Superior temporal gyrus (tissue), 1 donor: ENCODE measurements at regions not wholly inside any gene's neighbourhood (a gene's known extent, or its start where the extent isn't known, plus 50 kb on each side); places are given as distances from the start of the nearest gene placed in this dataset.

Source experiments
- DNase-seq: peaks from one replicate; pipeline ENCODE4 v3.0.0-alpha.2; 2016; ENCODE audit errors: extremely low spot score

DNA sequence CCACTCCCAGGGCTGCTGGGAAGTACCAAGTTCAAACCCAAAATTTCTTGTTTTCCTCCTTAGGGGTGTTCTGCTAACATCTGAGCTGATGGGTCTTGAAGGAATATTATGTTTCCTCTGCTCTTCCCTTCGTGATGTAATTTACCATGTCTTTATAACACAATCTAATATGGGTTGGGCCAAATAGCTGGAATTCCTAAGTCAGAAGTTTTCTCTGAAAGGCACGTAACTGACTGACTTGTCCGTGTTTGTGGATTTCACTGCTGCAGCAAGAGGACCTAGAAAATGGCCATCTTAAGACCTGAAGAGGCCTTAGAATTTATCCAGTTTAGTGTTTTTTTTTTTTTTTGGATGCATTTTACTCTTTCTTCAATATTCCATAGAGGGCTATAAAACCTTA, 256.7 kb downstream of the DCDC2C start:
- DNase-seq = no peak

GRCh38 chr2:3962719-3963118, 259.3 kb downstream of the DCDC2C start:
- no peak for DNase-seq

- no peak for DNase-seq
These were observed 261.8 kb downstream of the DCDC2C start for GRCh38 chr2:3965211-3965610.

DNA sequence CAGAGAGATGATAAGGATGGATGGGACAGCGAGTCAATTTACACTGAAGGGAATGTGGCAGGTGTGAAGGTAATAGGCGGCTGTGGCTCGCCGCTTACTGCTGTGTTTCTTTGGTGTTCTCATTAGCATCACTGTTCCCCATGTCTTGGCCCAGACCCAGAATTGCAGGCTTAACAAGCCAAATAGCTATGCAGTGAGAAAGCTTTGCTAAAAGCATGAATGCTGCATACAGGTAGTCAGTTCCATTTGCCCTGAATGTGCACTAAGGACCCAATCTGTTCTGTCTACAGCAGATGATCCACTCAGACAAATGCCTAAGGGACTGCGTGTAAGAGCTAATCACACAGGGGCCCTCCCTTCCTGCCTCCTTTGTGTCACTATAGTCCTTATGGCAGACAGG, 262.6 kb downstream of the DCDC2C start:
- no peak for DNase-seq

GRCh38 chr2:3966470-3966869, 263.1 kb downstream of the DCDC2C start:
- no peak for DNase-seq

GRCh38 chr2:3968736-3969135, 265.4 kb downstream of the DCDC2C start:
- DNase-seq = no peak

GRCh38 chr2:3970791-3971651, 267.6 kb downstream of the DCDC2C start:
- DNase-seq = no peak

GRCh38 chr2:3971652-3972192, 268.3 kb downstream of the DCDC2C start:
- no peak for DNase-seq

GRCh38 chr2:3972377-3972776, 269.0 kb downstream of the DCDC2C start:
- no peak for DNase-seq

GRCh38 chr2:3974765-3975164, 271.4 kb downstream of the DCDC2C start:
- no peak for DNase-seq

DNA sequence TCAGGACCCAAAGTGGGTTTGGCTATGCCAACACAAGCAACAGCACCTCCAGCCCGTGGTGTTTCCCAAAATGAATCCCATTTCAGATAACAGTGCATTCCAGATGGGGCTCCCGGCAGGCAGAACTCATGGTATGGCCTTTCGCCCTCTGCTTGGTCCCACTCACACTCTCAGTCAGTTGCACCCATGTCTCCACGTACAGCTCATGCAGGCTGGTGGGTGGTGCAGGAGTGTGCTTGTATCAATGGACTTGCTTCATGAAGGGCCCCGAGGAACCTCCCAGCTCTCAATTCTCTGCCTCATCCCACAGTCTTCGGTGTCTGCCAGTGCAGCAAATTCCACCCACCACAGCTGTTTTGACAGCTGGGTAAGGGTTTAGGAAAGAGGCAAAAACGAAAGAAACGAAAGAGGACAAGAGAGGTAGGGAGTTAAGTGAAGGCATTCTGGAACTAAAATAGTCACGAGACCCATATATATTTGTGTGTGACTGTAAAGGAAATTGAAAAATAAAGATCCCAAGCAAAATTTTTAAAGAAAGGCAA, 278.1 kb downstream of the DCDC2C start:
- DNase-seq = no peak

- DNase-seq = no peak
These were observed 278.8 kb downstream of the DCDC2C start for GRCh38 chr2:3982160-3982559.

DNA sequence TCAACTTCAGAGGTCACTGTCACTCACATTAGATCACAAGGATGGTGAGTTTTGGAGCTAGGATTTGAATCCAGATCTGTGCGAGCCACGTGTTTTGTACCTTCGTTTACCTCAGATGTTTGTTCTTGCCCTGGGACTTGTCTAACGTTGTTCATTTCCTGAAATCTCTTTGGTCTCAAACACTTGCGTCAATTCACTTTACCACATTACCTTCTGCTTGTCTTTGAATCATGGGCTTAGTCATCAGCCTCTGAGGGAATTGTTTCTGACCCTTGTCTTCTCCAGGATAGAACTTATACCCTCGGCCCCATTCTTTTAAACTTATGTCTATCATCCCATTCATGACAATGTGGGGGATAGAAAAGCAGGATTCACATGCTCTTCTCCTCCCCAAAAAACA, 282.7 kb downstream of the DCDC2C start:
- DNase-seq = no peak

- DNase-seq = no peak
These were observed 283.3 kb downstream of the DCDC2C start for GRCh38 chr2:3986530-3987258.

GRCh38 chr2:4002841-4003403, 299.5 kb downstream of the DCDC2C start:
- no peak for DNase-seq

- no peak for DNase-seq
These were observed 308.8 kb downstream of the DCDC2C start for GRCh38 chr2:4012197-4012596.

DNA sequence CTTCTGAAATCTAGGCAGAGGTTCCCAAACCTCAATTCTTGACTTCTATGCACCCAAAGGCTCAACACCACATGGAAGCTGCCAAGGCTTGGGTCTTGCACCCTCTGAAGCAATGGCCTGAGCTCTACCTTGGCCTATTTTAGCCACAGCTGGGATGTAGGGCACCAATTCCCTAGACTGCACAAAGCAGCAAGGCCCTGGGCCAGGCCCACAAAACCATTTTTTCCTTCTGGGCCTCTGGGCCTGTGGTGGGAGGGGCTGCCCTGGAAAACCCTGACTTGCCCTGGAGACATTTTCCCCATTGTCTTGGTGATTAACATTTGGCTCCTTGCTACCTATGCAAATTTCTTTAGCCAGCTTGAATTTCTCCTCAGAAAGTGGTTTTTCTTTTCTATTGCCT, 315.2 kb downstream of the DCDC2C start:
- DNase-seq = no peak

DNA sequence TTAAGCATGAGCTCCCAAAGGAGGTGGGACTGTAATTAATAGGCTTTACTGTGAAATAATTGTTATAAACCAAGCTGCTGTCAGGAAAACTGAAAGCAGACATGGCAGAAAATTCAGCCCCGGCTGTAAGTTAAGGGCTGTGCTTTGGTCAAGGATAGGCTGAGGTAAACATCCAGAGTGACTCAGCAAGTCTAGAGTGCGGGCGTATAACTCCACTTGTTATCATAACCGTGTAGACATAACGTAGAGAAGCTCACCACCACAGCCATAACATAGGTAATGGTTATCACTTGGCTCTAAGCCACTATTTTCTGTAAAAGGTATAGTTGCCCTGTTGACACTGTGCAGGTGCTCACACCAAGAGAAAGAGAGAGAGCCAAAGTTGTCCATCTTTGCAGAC, 316.8 kb downstream of the DCDC2C start:
- DNase-seq = no peak

- DNase-seq = no peak
These were observed 317.3 kb downstream of the DCDC2C start for GRCh38 chr2:4020649-4021048.

- no peak for DNase-seq
These were observed 321.2 kb downstream of the DCDC2C start for GRCh38 chr2:4024605-4025004.

DNA sequence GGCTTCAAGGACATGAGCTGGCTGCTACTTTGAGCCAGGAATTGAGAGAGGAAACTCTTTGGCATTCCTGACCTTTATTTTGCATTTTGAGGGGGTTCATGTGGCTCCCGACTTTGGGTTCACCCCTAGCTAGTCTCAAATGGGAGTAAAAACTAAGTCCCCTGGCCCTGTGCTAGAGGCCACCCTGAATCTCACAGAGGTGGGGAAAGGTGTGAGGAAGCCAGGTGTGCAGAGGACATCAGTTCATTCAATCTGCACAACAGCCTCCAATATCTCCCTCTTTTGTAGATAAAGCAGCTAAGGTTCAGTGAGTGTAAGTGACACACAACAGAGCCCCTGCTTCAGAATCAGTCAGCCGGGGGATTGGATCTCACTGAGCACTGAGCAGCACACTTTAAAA, 325.7 kb downstream of the DCDC2C start:
- no peak for DNase-seq

GRCh38 chr2:4039896-4040295, 336.5 kb downstream of the DCDC2C start:
- DNase-seq = no peak
